HEK293T (cell line): ENCODE measurements at regions not wholly inside any gene's neighbourhood (a gene's known extent, or its start where the extent isn't known, plus 50 kb on each side); places are given as distances from the start of the nearest gene placed in this dataset.

ENCODE experiments used
- CTCF ChIA-PET: fragments of 350-600 bp; formaldehyde crosslinking; extraction: SDS; loops from one replicate; lab custom pipeline; 2021; ENCODE audit warnings: antibody characterized with exemption, inconsistent platforms; lab: Yijun Ruan, JAX
- POLR2A ChIA-PET: fragments of 350-600 bp; formaldehyde crosslinking; extraction: SDS; loops from one replicate; lab custom pipeline; 2020; ENCODE audit warnings: antibody characterized with exemption, inconsistent platforms; lab: Yijun Ruan, JAX
- DNase-seq: peaks from one replicate; pipeline ENCODE4 v3.0.0; 2012; ENCODE audit warnings: mixed read lengths; ENCODE audit errors: extremely low spot score
- ARNT ChIP-seq: fragments of 450-650 bp; IDR thresholded peaks from 2 replicates; pipeline ENCODE4 v1.6.1; 2017; ENCODE audit warnings: mild to moderate bottlenecking
- BHLHE40 ChIP-seq: fragments of 450-650 bp; IDR thresholded peaks from 2 replicates; pipeline ENCODE4 v1.6.1; 2016; ENCODE audit warnings: mild to moderate bottlenecking, moderate library complexity, borderline replicate concordance
- CTBP1 ChIP-seq: fragments of 450-650 bp; IDR thresholded peaks from 2 replicates; pipeline ENCODE4 v1.6.1; 2016; ENCODE audit warnings: borderline replicate concordance
- ELF4 ChIP-seq: fragments of 450-650 bp; IDR thresholded peaks from 2 replicates; pipeline ENCODE4 v1.6.1; 2017; ENCODE audit warnings: antibody characterized with exemption
- FOXA1 ChIP-seq: fragments of 450-650 bp; IDR thresholded peaks from 2 replicates; pipeline ENCODE4 v1.6.1; 2016; ENCODE audit warnings: mild to moderate bottlenecking
- FOXK2 ChIP-seq: fragments of 450-650 bp; IDR thresholded peaks from 2 replicates; pipeline ENCODE4 v1.6.1; 2016; ENCODE audit warnings: mild to moderate bottlenecking
- FOXM1 ChIP-seq: fragments of 450-650 bp; IDR thresholded peaks from 2 replicates; pipeline ENCODE4 v1.6.1; 2017; ENCODE audit warnings: mild to moderate bottlenecking, borderline replicate concordance
- HDGF ChIP-seq: fragments of 450-650 bp; IDR thresholded peaks from 2 replicates; pipeline ENCODE4 v1.6.1; 2017; ENCODE audit warnings: antibody characterized with exemption, borderline replicate concordance
- L3MBTL2 ChIP-seq: fragments of 450-650 bp; conservative IDR thresholded peaks from 2 replicates; pipeline ENCODE4 v1.6.1; 2016; ENCODE audit warnings: mild to moderate bottlenecking
- LEF1 ChIP-seq: fragments of 450-650 bp; IDR thresholded peaks from 2 replicates; pipeline ENCODE4 v1.6.1; 2017; ENCODE audit warnings: mild to moderate bottlenecking, borderline replicate concordance
- NFRKB ChIP-seq: fragments of 450-650 bp; IDR thresholded peaks from 2 replicates; pipeline ENCODE4 v1.6.1; 2016; ENCODE audit warnings: mild to moderate bottlenecking, moderate library complexity
- PKNOX1 ChIP-seq: fragments of 450-650 bp; IDR thresholded peaks from 2 replicates; pipeline ENCODE4 v1.6.1; 2016
- SP1 ChIP-seq: fragments of 450-650 bp; IDR thresholded peaks from 2 replicates; pipeline ENCODE4 v1.6.1; 2017
- SUZ12 ChIP-seq: fragments of 450-650 bp; IDR thresholded peaks from 2 replicates; pipeline ENCODE4 v1.6.1; 2016; ENCODE audit warnings: mild to moderate bottlenecking
- TARDBP ChIP-seq: fragments of 450-650 bp; IDR thresholded peaks from 2 replicates; pipeline ENCODE4 v1.6.1; 2016
- ZNF384 ChIP-seq: fragments of 450-650 bp; IDR thresholded peaks from 2 replicates; pipeline ENCODE4 v1.6.1; 2016

GRCh38 chr5:175201393-175201792 lies 242.6 kb downstream of the DRD1 start:
- no peak for TF ChIP-seq TARDBP
- TF ChIP-seq SUZ12 = no peak
- TF ChIP-seq FOXA1 = no peak
- TF ChIP-seq FOXK2 = no peak
- TF ChIP-seq NFRKB = no peak
- no peak for DNase-seq
- POLR2A ChIA-PET = no interaction called here
- CTCF ChIA-PET = interaction anchor here (0.6 kb wide), 1 partner anchor 248 kb away, joined by 6 read pairs; no protein-coding TSS in a partner anchor

GRCh38 chr5:175195698-175196656 lies 248.0 kb downstream of the DRD1 start:
- POLR2A ChIA-PET = no interaction called here
- TF ChIP-seq ELF4 (peak; percentile 63; the same call in 1 of the 2 replicates), LEF1 (no peak)
- CTCF ChIA-PET = no interaction called here
- peak; percentile 47 for DNase-seq

GRCh38 chr5:175181331-175181730 lies 262.7 kb downstream of the DRD1 start:
- no peak for DNase-seq
- TF ChIP-seq SUZ12 (no peak), TARDBP (no peak), HDGF (no peak), FOXK2 (no peak), CTBP1 (no peak), NFRKB (no peak), L3MBTL2 (no peak), ARNT (no peak), SP1 (no peak), ELF4 (no peak)
- CTCF ChIA-PET = interaction anchor here (1.2 kb wide), 1 partner anchor 18 kb away, joined by 3 read pairs; no protein-coding TSS in a partner anchor
- POLR2A ChIA-PET = no interaction called here

- CTCF ChIA-PET = no interaction called here
Measured at GRCh38 chr5:175170899-175171298, 273.1 kb downstream of the DRD1 start.

GRCh38 chr5:175168882-175169507 lies 275.0 kb downstream of the DRD1 start:
- ChIA-PET CTCF (interaction anchor here (0.6 to 0.7 kb wide), 2 partner anchors 11 to 93 kb away, joined by 3 read pairs; no protein-coding TSS in a partner anchor), POLR2A (no interaction called here)
- no peak for TF ChIP-seq ARNT
- TF ChIP-seq SP1 = no peak
- no peak for TF ChIP-seq SUZ12
- TF ChIP-seq TARDBP = no peak
- TF ChIP-seq FOXM1 = no peak
- TF ChIP-seq NFRKB = no peak
- TF ChIP-seq HDGF = no peak
- no peak for TF ChIP-seq FOXK2
- TF ChIP-seq LEF1 = no peak
- TF ChIP-seq PKNOX1 = no peak
- TF ChIP-seq L3MBTL2 = no peak
- TF ChIP-seq ELF4 = no peak
- TF ChIP-seq ZNF384 = no peak
- TF ChIP-seq FOXA1 = no peak
- TF ChIP-seq BHLHE40 = no peak
- TF ChIP-seq CTBP1 = no peak
- DNase-seq = no peak

More at GRCh38 chr5:175170899-175171298, 273.1 kb downstream of the DRD1 start:
- TF ChIP-seq CTBP1 = no peak
- TF ChIP-seq FOXK2 = no peak
- no peak for TF ChIP-seq BHLHE40
- TF ChIP-seq SP1 = no peak
- no peak for TF ChIP-seq ELF4
- TF ChIP-seq ARNT = no peak
- no peak for TF ChIP-seq FOXA1
- no peak for DNase-seq
- POLR2A ChIA-PET = no interaction called here

- CTCF ChIA-PET = no interaction called here
- POLR2A ChIA-PET = no interaction called here
- no peak for DNase-seq
- no peak for TF ChIP-seq NFRKB
Measured at GRCh38 chr5:175166026-175166425, 278.0 kb downstream of the DRD1 start.

- ChIA-PET POLR2A (no interaction called here), CTCF (interaction anchor here (1.4 kb wide), 1 partner anchor 17 kb away, joined by 3 read pairs; no protein-coding TSS in a partner anchor)
- DNase-seq = no peak
- no peak for TF ChIP-seq ARNT
- TF ChIP-seq TARDBP = no peak
- no peak for TF ChIP-seq BHLHE40
- no peak for TF ChIP-seq PKNOX1
- no peak for TF ChIP-seq FOXA1
- no peak for TF ChIP-seq HDGF
- no peak for TF ChIP-seq ELF4
- TF ChIP-seq SP1 = no peak
- no peak for TF ChIP-seq ZNF384
- no peak for TF ChIP-seq FOXK2
- TF ChIP-seq CTBP1 = no peak
- no peak for TF ChIP-seq LEF1
- no peak for TF ChIP-seq SUZ12
- no peak for TF ChIP-seq L3MBTL2
- TF ChIP-seq FOXM1 = no peak
- no peak for TF ChIP-seq NFRKB
Measured at GRCh38 chr5:175163586-175164275, 280.3 kb downstream of the DRD1 start.
